ENCODE measurements at regions not wholly inside any gene's neighbourhood (a gene's known extent, or its start where the extent isn't known, plus 50 kb on each side); places are given as distances from the start of the nearest gene placed in this dataset.
"Not testable (repeated sequence)": the region's sequence is repeated elsewhere in the genome, so short reads cannot be mapped to it uniquely, and the experiment has no call there.

GRCh38 chr3:127033171-127033570 lies 50.3 kb downstream of the PLXNA1 start:
- no peak for DNase-seq

GRCh38 chr3:127033786-127034185 lies 50.9 kb downstream of the PLXNA1 start:
- DNase-seq: no peak

GRCh38 chr3:127034195-127034989 lies 51.5 kb downstream of the PLXNA1 start:
- peak; percentile 20 for DNase-seq

GRCh38 chr3:127034990-127035652 lies 52.2 kb downstream of the PLXNA1 start:
- DNase-seq: peak; percentile 25

GRCh38 chr3:127035677-127036076 lies 52.8 kb downstream of the PLXNA1 start:
- peak; percentile 60 for DNase-seq

GRCh38 chr3:127036209-127037020 lies 53.5 kb downstream of the PLXNA1 start:
- DNase-seq: peak; percentile 43

- no peak for DNase-seq
Measured at GRCh38 chr3:127037021-127037400, 54.1 kb downstream of the PLXNA1 start.

- DNase-seq: peak; percentile 28
Measured at GRCh38 chr3:127037418-127037841, 54.5 kb downstream of the PLXNA1 start.

- peak; percentile 33 for DNase-seq
Measured at GRCh38 chr3:127037971-127038446, 55.1 kb downstream of the PLXNA1 start.

GRCh38 chr3:127038466-127038865 lies 55.6 kb downstream of the PLXNA1 start:
- DNase-seq: no peak

GRCh38 chr3:127038923-127039581 lies 56.1 kb downstream of the PLXNA1 start:
- DNase-seq: peak; percentile 27

- peak; percentile 20 for DNase-seq
Measured at GRCh38 chr3:127039719-127040118, 56.8 kb downstream of the PLXNA1 start.

GRCh38 chr3:127040216-127040615 lies 57.3 kb downstream of the PLXNA1 start:
- no peak for DNase-seq

- DNase-seq: peak; percentile 17
Measured at GRCh38 chr3:127041264-127041820, 58.4 kb downstream of the PLXNA1 start.

GRCh38 chr3:127041933-127042332 lies 59.0 kb downstream of the PLXNA1 start:
- no peak for DNase-seq

- DNase-seq: no peak
Measured at GRCh38 chr3:127042634-127043033, 59.7 kb downstream of the PLXNA1 start.

- DNase-seq: peak; percentile 72
Measured at GRCh38 chr3:127043041-127043641, 60.2 kb downstream of the PLXNA1 start.

GRCh38 chr3:127043731-127044510 lies 61.0 kb downstream of the PLXNA1 start:
- peak; percentile 24 for DNase-seq

- DNase-seq: peak; percentile 15
Measured at GRCh38 chr3:127044996-127045395, 62.1 kb downstream of the PLXNA1 start.

GRCh38 chr3:127045435-127046045 lies 62.6 kb downstream of the PLXNA1 start:
- no peak for DNase-seq

GRCh38 chr3:127046690-127047089 lies 63.8 kb downstream of the PLXNA1 start:
- DNase-seq: not testable (repeated sequence)
